ENCODE measurements at regions not wholly inside any gene's neighbourhood (a gene's known extent, or its start where the extent isn't known, plus 50 kb on each side); places are given as distances from the start of the nearest gene placed in this dataset.

- Histone ChIP-seq H3K4me1 (no peaks in the 10 kb centered on the region), H3K4me3 (no peak overlapping the region), H3K27me3 (no peaks in the 10 kb centered on the region), H3K9me3 (peaks cover 9% of the 10 kb centered on the region), H3K36me3 (no peaks in the 10 kb centered on the region), H3K27ac (no peak overlapping the region)
- 67% methylated on average over 3 of the region's 3 CpGs for WGBS
- DNase-seq (ENCODE audit: low spot score in 2 of 2) = no peak
- TF ChIP-seq POLR2AphosphoS5 (IDR thresholded peaks at IDR 0.05) = no peak
- no peak for TF ChIP-seq CTCF (IDR thresholded peaks at IDR 0.05)
- TF ChIP-seq EP300 (IDR thresholded peaks at IDR 0.05) = no peak
- TF ChIP-seq POLR2A (IDR thresholded peaks at IDR 0.05) = no peak
Measured at GRCh38 chr4:148634476-148634875, 192.3 kb upstream of the NR3C2 start.

- TF ChIP-seq POLR2AphosphoS5 (IDR thresholded peaks at IDR 0.05) (no peak), EP300 (IDR thresholded peaks at IDR 0.05) (no peak), CTCF (IDR thresholded peaks at IDR 0.05) (no peak), POLR2A (IDR thresholded peaks at IDR 0.05) (no peak)
- peaks cover 8% of the 10 kb centered on the region for H3K9me3 ChIP-seq
- H3K4me3 ChIP-seq = no peak overlapping the region
- DNase-seq (ENCODE audit: low spot score in 2 of 2) = no peak
- no peak overlapping the region for H3K27ac ChIP-seq
- H3K27me3 ChIP-seq = no peaks in the 10 kb centered on the region
- no peaks in the 10 kb centered on the region for H3K36me3 ChIP-seq
- 90% methylated on average over 3 of the region's 3 CpGs for WGBS
- H3K4me1 ChIP-seq = no peaks in the 10 kb centered on the region
Measured at GRCh38 chr4:148633720-148634119, 191.5 kb upstream of the NR3C2 start.

DNA sequence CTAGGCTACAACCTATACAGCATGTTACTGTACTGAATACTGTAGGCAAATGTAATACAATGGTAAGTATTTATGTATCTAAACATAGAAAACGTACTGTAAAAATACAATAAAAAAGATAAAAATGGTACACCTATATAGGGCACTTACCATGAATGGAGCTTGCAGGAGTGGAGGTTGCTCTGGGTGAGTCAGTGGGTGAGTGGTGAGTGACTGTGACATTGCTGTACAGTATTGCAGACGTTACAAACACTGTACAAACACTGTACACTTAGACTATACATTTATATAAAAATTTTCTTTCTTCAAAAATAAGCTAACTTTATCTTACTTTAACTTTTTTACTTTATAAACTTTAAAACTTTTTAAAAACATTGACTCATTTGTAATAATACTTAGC, 190.3 kb upstream of the NR3C2 start:
- no peaks in the 10 kb centered on the region for H3K27me3 ChIP-seq
- no peaks in the 10 kb centered on the region for H3K36me3 ChIP-seq
- TF ChIP-seq POLR2AphosphoS5 (IDR thresholded peaks at IDR 0.05) (no peak), CTCF (IDR thresholded peaks at IDR 0.05) (no peak), POLR2A (IDR thresholded peaks at IDR 0.05) (no peak), EP300 (IDR thresholded peaks at IDR 0.05) (no peak)
- 88% methylated on average over 2 of the region's 2 CpGs for WGBS
- H3K27ac ChIP-seq = no peak overlapping the region
- no peak overlapping the region for H3K4me3 ChIP-seq
- no peaks in the 10 kb centered on the region for H3K4me1 ChIP-seq
- H3K9me3 ChIP-seq = no peaks in the 10 kb centered on the region
- DNase-seq (ENCODE audit: low spot score in 2 of 2) = no peak

DNA sequence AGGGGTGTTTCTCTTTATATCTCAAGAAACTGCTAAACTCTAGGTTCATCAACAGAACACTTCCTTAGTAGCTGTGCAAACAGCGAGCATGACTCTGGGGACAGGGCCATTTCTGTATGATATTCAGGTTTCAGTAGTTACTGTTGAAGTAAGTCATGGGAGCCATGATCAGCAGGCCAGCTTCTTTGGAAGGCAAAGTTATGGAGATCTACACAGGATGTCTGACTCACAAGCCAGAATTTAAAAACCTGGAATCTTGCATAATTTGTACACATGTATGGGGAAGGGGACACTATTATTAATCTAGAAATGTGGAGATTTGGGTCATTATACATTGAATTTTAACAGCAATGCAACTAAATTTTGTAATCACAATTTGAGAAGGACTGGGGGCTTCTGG, 187.8 kb upstream of the NR3C2 start:
- WGBS = 94% methylated on average over 1 of the region's 1 CpG
- Histone ChIP-seq H3K27ac (no peak overlapping the region), H3K4me3 (no peak overlapping the region), H3K27me3 (no peaks in the 10 kb centered on the region), H3K4me1 (no peaks in the 10 kb centered on the region), H3K36me3 (no peaks in the 10 kb centered on the region), H3K9me3 (no peaks in the 10 kb centered on the region)
- TF ChIP-seq POLR2AphosphoS5 (IDR thresholded peaks at IDR 0.05) = no peak
- no peak for TF ChIP-seq CTCF (IDR thresholded peaks at IDR 0.05)
- TF ChIP-seq POLR2A (IDR thresholded peaks at IDR 0.05) = no peak
- no peak for TF ChIP-seq EP300 (IDR thresholded peaks at IDR 0.05)
- no peak for DNase-seq (ENCODE audit: low spot score in 2 of 2)

GRCh38 chr4:148618856-148619255, 176.6 kb upstream of the NR3C2 start:
- no peak for TF ChIP-seq CTCF (IDR thresholded peaks at IDR 0.05)
- TF ChIP-seq EP300 (IDR thresholded peaks at IDR 0.05) = no peak
- no peak for TF ChIP-seq POLR2AphosphoS5 (IDR thresholded peaks at IDR 0.05)
- TF ChIP-seq POLR2A (IDR thresholded peaks at IDR 0.05) = no peak
- H3K4me3 ChIP-seq = no peak overlapping the region
- no peaks in the 10 kb centered on the region for H3K4me1 ChIP-seq
- H3K27ac ChIP-seq = no peak overlapping the region
- no peaks in the 10 kb centered on the region for H3K27me3 ChIP-seq
- no peaks in the 10 kb centered on the region for H3K9me3 ChIP-seq
- DNase-seq (ENCODE audit: low spot score in 2 of 2) = no peak
- H3K36me3 ChIP-seq = no peaks in the 10 kb centered on the region
